Stomach smooth muscle (tissue), 2 donors: ENCODE measurements at regions not wholly inside any gene's neighbourhood (a gene's known extent, or its start where the extent isn't known, plus 50 kb on each side); places are given as distances from the start of the nearest gene placed in this dataset.

ENCODE experiments used
- H3K27ac ChIP-seq: one replicate; pipeline ENCODE4 v1.7.0; 2013; ENCODE audit warnings: mild to moderate bottlenecking, low read length, inconsistent platforms
- H3K27me3 ChIP-seq, 2 donors: one replicate each; pipeline ENCODE4 v1.7.0; 2013; ENCODE audit warnings: low read length in 2 of 2; ENCODE audit not compliant: insufficient read depth in 2 of 2, control insufficient read depth in 1 of 2
- H3K36me3 ChIP-seq, 2 donors: one replicate each; pipeline ENCODE4 v1.7.0; 2013; ENCODE audit warnings: low read length in 2 of 2; ENCODE audit not compliant: control insufficient read depth in 2 of 2, insufficient read depth in 2 of 2
- H3K4me1 ChIP-seq: one replicate; pipeline ENCODE4 v1.7.0; 2013; ENCODE audit warnings: low read length; ENCODE audit not compliant: control insufficient read depth, insufficient read depth
- H3K4me3 ChIP-seq, 2 donors: one replicate each; pipeline ENCODE4 v1.7.0; 2013; ENCODE audit warnings: low read length in 2 of 2
- H3K9ac ChIP-seq, 2 donors: one replicate each; pipeline ENCODE4 v1.7.0; 2013; ENCODE audit warnings: low read length in 2 of 2, mild to moderate bottlenecking in 1 of 2
- H3K9me3 ChIP-seq, 2 donors: one replicate each; pipeline ENCODE4 v1.7.0; 2013; ENCODE audit warnings: low read length in 2 of 2; ENCODE audit not compliant: control insufficient read depth in 2 of 2
- donor health status: healthy.
- donor health status: Pancreatic carcinoma.

- no peak overlapping the region for H3K4me3 ChIP-seq
- H3K36me3 ChIP-seq, result no peaks in the 10 kb centered on the region
- H3K9ac ChIP-seq, result no peak overlapping the region
These were observed 415.3 kb upstream of the NRP1 start for GRCh38 chr10:33749790-33750189.

DNA sequence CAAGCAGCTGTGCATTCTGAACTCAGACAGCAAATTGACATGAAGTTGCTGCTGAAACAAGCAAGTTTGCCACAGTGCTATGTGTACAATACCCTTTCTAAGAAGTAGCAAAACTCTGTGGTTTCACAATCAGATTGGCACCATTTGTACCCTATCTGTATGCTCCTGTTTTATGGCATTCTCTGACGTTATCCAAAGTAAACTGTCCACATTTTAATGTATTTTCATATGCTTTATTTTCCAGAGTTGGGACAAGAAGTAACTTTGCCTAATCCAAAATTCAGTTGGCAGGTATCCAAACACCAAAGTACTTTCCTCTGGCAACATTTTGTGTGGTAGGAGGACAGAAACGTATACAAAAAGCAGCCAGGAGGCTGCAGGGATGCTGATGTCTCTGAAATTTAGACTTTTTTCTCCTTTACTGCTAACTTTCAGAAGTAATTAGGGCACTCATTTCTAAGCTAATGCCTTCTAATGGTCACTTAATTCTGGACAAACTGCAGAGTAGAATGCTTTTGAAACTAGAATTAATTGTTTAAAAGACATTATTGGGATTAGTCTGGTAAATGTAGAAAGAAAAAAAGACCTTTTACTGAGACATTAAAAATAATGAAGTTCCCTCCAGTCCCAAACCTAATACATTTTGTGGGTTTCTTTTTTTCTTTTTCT is 414.7 kb upstream of the NRP1 start:
- H3K9ac ChIP-seq, result no peak overlapping the region
- no peaks in the 10 kb centered on the region for H3K27me3 ChIP-seq
- no peaks in the 10 kb centered on the region for H3K4me1 ChIP-seq
- H3K9me3 ChIP-seq, result no peaks in the 10 kb centered on the region
- no peak overlapping the region for H3K27ac ChIP-seq
- H3K4me3 ChIP-seq, result no peak overlapping the region
- H3K36me3 ChIP-seq, result no peaks in the 10 kb centered on the region

More at GRCh38 chr10:33749790-33750189, 415.3 kb upstream of the NRP1 start:
- no peaks in the 10 kb centered on the region for H3K27me3 ChIP-seq
- no peak overlapping the region for H3K27ac ChIP-seq
- no peaks in the 10 kb centered on the region for H3K9me3 ChIP-seq
- no peaks in the 10 kb centered on the region for H3K4me1 ChIP-seq

DNA sequence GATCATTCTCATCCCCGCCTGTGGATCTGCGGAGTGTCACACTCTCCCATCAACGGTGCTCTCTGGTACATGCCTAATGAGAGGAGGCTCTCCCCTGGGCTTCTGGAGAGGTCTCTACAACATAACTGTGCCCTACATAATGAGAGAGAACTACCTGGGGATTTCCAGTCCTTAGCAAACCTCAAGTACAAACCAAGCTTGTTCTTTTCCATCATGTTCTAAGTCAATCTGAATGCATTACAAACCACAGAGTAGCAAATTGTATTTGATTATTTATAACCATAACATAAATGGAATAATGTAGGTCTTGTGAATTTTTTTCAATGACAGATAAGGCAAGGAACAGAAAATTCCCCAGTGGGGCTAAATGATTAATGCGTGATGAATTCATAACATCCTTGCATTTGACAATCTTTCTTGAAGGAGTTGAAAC is 412.4 kb upstream of the NRP1 start:
- H3K36me3 ChIP-seq, result no peaks in the 10 kb centered on the region
- H3K4me3 ChIP-seq, result no peak overlapping the region
- no peaks in the 10 kb centered on the region for H3K4me1 ChIP-seq
- no peak overlapping the region for H3K27ac ChIP-seq
- H3K27me3 ChIP-seq, result no peaks in the 10 kb centered on the region
- no peak overlapping the region for H3K9ac ChIP-seq
- H3K9me3 ChIP-seq, result no peaks in the 10 kb centered on the region

GRCh38 chr10:33746186-33746585 is 411.7 kb upstream of the NRP1 start:
- H3K27me3 ChIP-seq, result no peaks in the 10 kb centered on the region
- H3K4me1 ChIP-seq, result no peaks in the 10 kb centered on the region
- no peaks in the 10 kb centered on the region for H3K36me3 ChIP-seq
- no peak overlapping the region for H3K9ac ChIP-seq
- no peak overlapping the region for H3K4me3 ChIP-seq
- no peak overlapping the region for H3K27ac ChIP-seq
- H3K9me3 ChIP-seq, result no peaks in the 10 kb centered on the region

DNA sequence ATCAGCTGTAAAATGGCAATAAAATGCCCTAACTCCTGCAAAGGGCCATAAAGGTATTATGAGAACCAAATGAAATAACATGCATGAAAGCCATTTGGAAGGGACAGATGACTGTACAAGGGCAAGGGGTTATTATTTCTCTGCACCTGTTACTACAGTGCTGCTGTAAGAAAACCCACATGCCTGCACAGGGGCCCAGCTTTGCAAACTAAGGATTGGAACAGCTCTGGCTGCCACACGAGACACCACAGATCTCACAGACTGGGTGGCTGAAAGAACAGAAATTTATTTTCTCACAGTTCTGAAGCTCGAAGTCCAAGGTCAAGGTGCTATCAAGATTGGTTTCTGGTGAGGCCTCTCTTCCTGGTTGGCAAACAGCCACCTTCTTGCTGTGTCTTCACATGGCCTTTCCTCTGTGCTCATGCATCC is 409.0 kb upstream of the NRP1 start:
- Histone ChIP-seq H3K36me3 (no peaks in the 10 kb centered on the region), H3K9me3 (no peaks in the 10 kb centered on the region), H3K4me1 (no peaks in the 10 kb centered on the region), H3K27me3 (no peaks in the 10 kb centered on the region), H3K27ac (no peak overlapping the region), H3K9ac (no peak overlapping the region), H3K4me3 (no peak overlapping the region)

GRCh38 chr10:33739031-33739430 is 404.6 kb upstream of the NRP1 start:
- Histone ChIP-seq H3K36me3 (no peaks in the 10 kb centered on the region), H3K9me3 (no peaks in the 10 kb centered on the region), H3K4me1 (no peaks in the 10 kb centered on the region), H3K4me3 (no peak overlapping the region), H3K9ac (no peak overlapping the region), H3K27me3 (no peaks in the 10 kb centered on the region), H3K27ac (no peak overlapping the region)

GRCh38 chr10:33735464-33735923 is 401.0 kb upstream of the NRP1 start:
- Histone ChIP-seq H3K36me3 (no peaks in the 10 kb centered on the region), H3K27me3 (no peaks in the 10 kb centered on the region), H3K4me1 (no peaks in the 10 kb centered on the region), H3K4me3 (no peak overlapping the region), H3K9me3 (no peaks in the 10 kb centered on the region), H3K27ac (no peak overlapping the region), H3K9ac (no peak overlapping the region)

DNA sequence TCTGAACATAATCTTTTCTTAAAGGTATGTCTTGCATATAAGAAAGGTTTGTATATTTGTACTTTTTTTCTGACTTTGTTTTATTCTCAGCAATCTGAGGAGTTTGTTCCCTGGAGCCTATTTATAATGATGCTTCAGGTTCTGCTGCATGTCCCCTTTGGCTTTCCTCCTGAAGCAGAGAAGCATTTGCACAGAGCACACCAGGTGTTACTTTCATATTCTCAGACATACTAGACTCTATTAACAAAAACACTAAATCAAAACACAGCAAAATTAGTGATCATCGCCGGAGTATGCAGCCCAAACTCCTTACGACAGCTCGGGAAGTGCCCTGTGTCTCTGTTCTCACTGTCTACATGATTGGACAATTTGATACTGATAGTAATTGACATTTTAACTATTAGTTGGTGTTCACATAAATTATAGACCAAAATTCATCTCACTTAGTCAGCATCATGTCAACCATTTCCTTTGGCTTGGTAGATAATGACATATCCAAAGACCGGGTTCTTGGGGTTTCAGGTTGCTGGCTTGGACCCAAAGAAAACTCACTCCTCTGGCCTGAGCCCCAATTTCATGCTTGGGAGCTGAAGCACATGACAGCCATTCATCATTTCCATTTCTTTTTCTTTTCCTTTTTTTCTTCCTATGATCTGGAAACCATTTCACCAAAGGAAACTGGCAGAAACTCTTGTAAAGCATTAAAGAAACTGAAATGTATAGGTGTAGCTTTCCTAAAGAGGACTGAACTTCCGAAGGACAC is 400.1 kb upstream of the NRP1 start:
- H3K27me3 ChIP-seq, result no peaks in the 10 kb centered on the region

GRCh38 chr10:33733058-33733457 is 398.6 kb upstream of the NRP1 start:
- no peak overlapping the region for H3K27ac ChIP-seq
- no peaks in the 10 kb centered on the region for H3K9me3 ChIP-seq
- no peaks in the 10 kb centered on the region for H3K4me1 ChIP-seq

More for the DNA sequence above, 400.1 kb upstream of the NRP1 start:
- H3K36me3 ChIP-seq, result no peaks in the 10 kb centered on the region
- H3K4me1 ChIP-seq, result no peaks in the 10 kb centered on the region
- H3K27ac ChIP-seq, result no peak overlapping the region
- no peak overlapping the region for H3K4me3 ChIP-seq
- no peak overlapping the region for H3K9ac ChIP-seq
- H3K9me3 ChIP-seq, result no peaks in the 10 kb centered on the region

GRCh38 chr10:33732161-33732680 is 397.8 kb upstream of the NRP1 start:
- Histone ChIP-seq H3K36me3 (no peaks in the 10 kb centered on the region), H3K9me3 (no peaks in the 10 kb centered on the region), H3K27me3 (no peaks in the 10 kb centered on the region), H3K4me1 (no peaks in the 10 kb centered on the region), H3K27ac (no peak overlapping the region), H3K4me3 (no peak overlapping the region), H3K9ac (no peak overlapping the region)

More at GRCh38 chr10:33733058-33733457, 398.6 kb upstream of the NRP1 start:
- Histone ChIP-seq H3K4me3 (no peak overlapping the region), H3K36me3 (no peaks in the 10 kb centered on the region), H3K27me3 (no peaks in the 10 kb centered on the region), H3K9ac (no peak overlapping the region)

DNA sequence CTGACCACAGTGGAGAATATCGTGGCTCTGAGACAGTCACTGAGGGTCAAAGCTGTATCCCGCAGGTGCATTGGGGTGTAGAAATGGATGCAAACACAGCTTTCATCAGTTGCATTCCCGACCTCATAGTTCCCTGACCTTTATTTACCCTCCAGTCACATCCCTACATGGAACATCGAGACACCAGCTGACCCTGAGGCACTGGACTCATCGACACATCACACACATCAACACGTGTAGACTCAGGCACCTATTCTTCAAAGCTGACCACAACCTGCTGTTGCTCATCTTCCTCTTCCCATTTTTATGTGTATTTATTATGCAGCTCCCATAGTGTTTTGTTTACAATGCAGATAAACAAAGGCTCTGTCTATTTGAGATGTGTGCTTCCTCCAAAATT is 396.9 kb upstream of the NRP1 start:
- Histone ChIP-seq H3K9me3 (no peaks in the 10 kb centered on the region), H3K27ac (no peak overlapping the region), H3K4me1 (no peaks in the 10 kb centered on the region), H3K27me3 (no peaks in the 10 kb centered on the region), H3K4me3 (no peak overlapping the region), H3K36me3 (no peaks in the 10 kb centered on the region), H3K9ac (no peak overlapping the region)
